ENCODE measurements at regions not wholly inside any gene's neighbourhood (a gene's known extent, or its start where the extent isn't known, plus 50 kb on each side); places are given as distances from the start of the nearest gene placed in this dataset.

DNA sequence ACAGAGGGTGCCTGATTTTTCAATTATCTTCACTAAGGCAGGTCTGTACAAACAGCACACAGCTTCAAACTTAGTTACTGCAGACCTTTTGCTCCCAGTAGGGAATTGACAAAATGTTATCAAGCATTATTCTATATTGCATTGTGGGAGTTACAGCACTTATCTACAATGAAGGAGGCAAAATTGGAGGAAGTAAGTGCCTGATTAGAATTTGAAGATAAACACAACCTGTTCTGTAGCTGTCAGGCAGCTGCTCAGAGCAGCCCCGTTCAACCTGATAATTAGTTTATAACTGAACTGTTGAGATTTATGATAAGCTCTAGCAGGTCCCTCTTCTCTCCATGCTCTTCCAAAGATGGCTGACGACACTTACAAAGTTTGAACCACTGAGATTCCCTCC is 364.4 kb upstream of the CYRIA start:
- H3K4me1 ChIP-seq (ENCODE audit: low read length), result no peaks in the 10 kb centered on the region
- no peak for DNase-seq
- H3K4me2 ChIP-seq (ENCODE audit: low read depth, low read length, poor library complexity, severe bottlenecking), result no peak overlapping the region
- H3K36me3 ChIP-seq (ENCODE audit: insufficient read depth, low read length), result no peaks in the 10 kb centered on the region
- H3K4me3 ChIP-seq (ENCODE audit: low read length), result no peak overlapping the region
- no peaks in the 10 kb centered on the region for H3K79me2 ChIP-seq (ENCODE audit: low read length)
- no peaks in the 10 kb centered on the region for H3K9me2 ChIP-seq (replicated peaks; ENCODE audit: insufficient read depth, low read length)
- H3K9me3 ChIP-seq (ENCODE audit: low read length), result no peaks in the 10 kb centered on the region
- H3K27me3 ChIP-seq (ENCODE audit: low read length), result no peaks in the 10 kb centered on the region
- no peak overlapping the region for H3K27ac ChIP-seq (ENCODE audit: low read length)
- no peak overlapping the region for H2AFZ ChIP-seq (ENCODE audit: low read length)
- H4K20me1 ChIP-seq (ENCODE audit: insufficient read depth, low read depth, low read length), result no peaks in the 10 kb centered on the region
- H3K9ac ChIP-seq (ENCODE audit: low read length), result no peak overlapping the region

DNA sequence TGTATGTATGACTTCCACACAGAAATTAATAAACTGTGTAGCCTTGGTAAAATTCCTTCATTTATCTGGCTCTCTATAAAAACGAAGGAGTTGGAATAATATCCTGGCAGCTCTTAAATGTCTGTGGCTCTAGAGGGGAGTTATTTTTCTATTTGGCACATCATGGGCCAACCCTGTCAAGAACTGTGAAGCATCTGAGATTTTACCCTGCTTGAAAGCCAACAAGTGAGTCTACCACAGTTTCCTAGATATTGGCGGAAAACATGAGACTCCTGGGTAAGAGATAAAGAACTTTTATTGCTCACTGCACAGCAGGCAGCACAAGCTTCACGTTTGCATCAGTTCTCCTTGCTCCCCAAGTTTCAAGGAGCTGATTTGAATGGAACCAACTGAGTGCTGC is 346.7 kb upstream of the CYRIA start:
- Histone ChIP-seq H3K27me3 (ENCODE audit: low read length) (no peaks in the 10 kb centered on the region), H3K4me3 (ENCODE audit: low read length) (no peak overlapping the region), H3K79me2 (ENCODE audit: low read length) (no peaks in the 10 kb centered on the region)

GRCh38 chr2:17010104-17010503 is 344.5 kb upstream of the CYRIA start:
- no peaks in the 10 kb centered on the region for H4K20me1 ChIP-seq (ENCODE audit: insufficient read depth, low read depth, low read length)
- no peaks in the 10 kb centered on the region for H3K27me3 ChIP-seq (ENCODE audit: low read length)
- H3K9me3 ChIP-seq (ENCODE audit: low read length), result no peaks in the 10 kb centered on the region
- H3K79me2 ChIP-seq (ENCODE audit: low read length), result no peaks in the 10 kb centered on the region
- H3K9ac ChIP-seq (ENCODE audit: low read length), result no peak overlapping the region
- H2AFZ ChIP-seq (ENCODE audit: low read length), result no peak overlapping the region
- no peaks in the 10 kb centered on the region for H3K4me1 ChIP-seq (ENCODE audit: low read length)
- no peak overlapping the region for H3K4me3 ChIP-seq (ENCODE audit: low read length)
- no peaks in the 10 kb centered on the region for H3K36me3 ChIP-seq (ENCODE audit: insufficient read depth, low read length)
- DNase-seq, result no peak
- no peaks in the 10 kb centered on the region for H3K9me2 ChIP-seq (replicated peaks; ENCODE audit: insufficient read depth, low read length)
- no peak overlapping the region for H3K4me2 ChIP-seq (ENCODE audit: low read depth, low read length, poor library complexity, severe bottlenecking)
- H3K27ac ChIP-seq (ENCODE audit: low read length), result no peak overlapping the region

More for the DNA sequence above, 346.7 kb upstream of the CYRIA start:
- no peaks in the 10 kb centered on the region for H3K9me3 ChIP-seq (ENCODE audit: low read length)
- H2AFZ ChIP-seq (ENCODE audit: low read length), result no peak overlapping the region
- no peaks in the 10 kb centered on the region for H4K20me1 ChIP-seq (ENCODE audit: insufficient read depth, low read depth, low read length)
- H3K4me1 ChIP-seq (ENCODE audit: low read length), result no peaks in the 10 kb centered on the region
- no peaks in the 10 kb centered on the region for H3K9me2 ChIP-seq (replicated peaks; ENCODE audit: insufficient read depth, low read length)
- H3K9ac ChIP-seq (ENCODE audit: low read length), result no peak overlapping the region
- no peak overlapping the region for H3K4me2 ChIP-seq (ENCODE audit: low read depth, low read length, poor library complexity, severe bottlenecking)
- no peaks in the 10 kb centered on the region for H3K36me3 ChIP-seq (ENCODE audit: insufficient read depth, low read length)
- H3K27ac ChIP-seq (ENCODE audit: low read length), result no peak overlapping the region
- DNase-seq, result no peak

DNA sequence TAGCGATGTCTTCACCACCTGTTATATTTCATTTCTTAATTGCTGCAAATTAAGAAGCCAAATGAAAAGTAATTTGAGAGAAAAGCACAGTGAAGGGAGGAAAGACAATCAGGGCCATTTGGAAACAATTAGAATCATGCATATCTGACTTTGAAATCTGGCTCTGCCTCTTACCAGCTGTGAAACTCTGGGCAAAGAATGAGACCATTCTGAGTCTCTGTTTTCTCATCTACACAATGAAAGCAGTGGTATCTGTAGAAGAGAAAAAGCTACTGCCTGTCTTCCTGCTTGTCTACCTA is 334.5 kb upstream of the CYRIA start:
- H3K27me3 ChIP-seq (ENCODE audit: low read length), result no peaks in the 10 kb centered on the region
- H3K9me3 ChIP-seq (ENCODE audit: low read length), result no peaks in the 10 kb centered on the region

GRCh38 chr2:16999347-17000183 is 333.9 kb upstream of the CYRIA start:
- no peaks in the 10 kb centered on the region for H4K20me1 ChIP-seq (ENCODE audit: insufficient read depth, low read depth, low read length)
- no peaks in the 10 kb centered on the region for H3K79me2 ChIP-seq (ENCODE audit: low read length)
- no peak overlapping the region for H2AFZ ChIP-seq (ENCODE audit: low read length)
- no peaks in the 10 kb centered on the region for H3K9me3 ChIP-seq (ENCODE audit: low read length)
- H3K27ac ChIP-seq (ENCODE audit: low read length), result no peak overlapping the region
- no peak overlapping the region for H3K4me2 ChIP-seq (ENCODE audit: low read depth, low read length, poor library complexity, severe bottlenecking)
- no peaks in the 10 kb centered on the region for H3K4me1 ChIP-seq (ENCODE audit: low read length)
- no peak for DNase-seq
- no peaks in the 10 kb centered on the region for H3K27me3 ChIP-seq (ENCODE audit: low read length)
- no peaks in the 10 kb centered on the region for H3K9me2 ChIP-seq (replicated peaks; ENCODE audit: insufficient read depth, low read length)
- H3K9ac ChIP-seq (ENCODE audit: low read length), result no peak overlapping the region
- no peaks in the 10 kb centered on the region for H3K36me3 ChIP-seq (ENCODE audit: insufficient read depth, low read length)
- no peak overlapping the region for H3K4me3 ChIP-seq (ENCODE audit: low read length)

More for the DNA sequence above, 334.5 kb upstream of the CYRIA start:
- no peak overlapping the region for H3K27ac ChIP-seq (ENCODE audit: low read length)
- DNase-seq, result no peak
- no peak overlapping the region for H3K4me3 ChIP-seq (ENCODE audit: low read length)
- H4K20me1 ChIP-seq (ENCODE audit: insufficient read depth, low read depth, low read length), result no peaks in the 10 kb centered on the region
- H3K4me1 ChIP-seq (ENCODE audit: low read length), result no peaks in the 10 kb centered on the region
- H2AFZ ChIP-seq (ENCODE audit: low read length), result no peak overlapping the region
- no peaks in the 10 kb centered on the region for H3K36me3 ChIP-seq (ENCODE audit: insufficient read depth, low read length)
- H3K9ac ChIP-seq (ENCODE audit: low read length), result no peak overlapping the region
- no peaks in the 10 kb centered on the region for H3K9me2 ChIP-seq (replicated peaks; ENCODE audit: insufficient read depth, low read length)
- no peaks in the 10 kb centered on the region for H3K79me2 ChIP-seq (ENCODE audit: low read length)
- no peak overlapping the region for H3K4me2 ChIP-seq (ENCODE audit: low read depth, low read length, poor library complexity, severe bottlenecking)

DNA sequence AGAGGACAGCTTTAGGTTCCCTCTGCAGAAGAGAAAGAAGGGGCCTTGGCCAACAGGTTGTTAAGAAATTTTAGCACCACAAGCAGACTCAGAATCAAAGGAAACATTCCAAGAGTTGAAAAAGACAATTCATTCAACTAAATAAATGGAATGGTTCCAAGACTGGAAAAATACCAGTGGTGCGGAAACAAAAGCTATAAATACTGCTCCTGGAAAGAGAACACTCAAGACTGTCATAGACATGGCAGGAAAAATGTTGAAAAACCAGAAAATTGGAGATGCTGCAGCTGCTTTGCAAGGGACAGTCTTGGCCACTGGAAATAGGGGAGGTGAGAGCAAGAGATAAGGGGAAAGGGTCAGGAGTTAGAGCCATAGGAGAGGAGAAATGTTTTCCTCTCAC is 312.7 kb upstream of the CYRIA start:
- Histone ChIP-seq H3K4me1 (ENCODE audit: low read length) (no peaks in the 10 kb centered on the region), H3K27ac (ENCODE audit: low read length) (no peak overlapping the region), H3K36me3 (ENCODE audit: insufficient read depth, low read length) (no peaks in the 10 kb centered on the region), H4K20me1 (ENCODE audit: insufficient read depth, low read depth, low read length) (no peaks in the 10 kb centered on the region), H3K9ac (ENCODE audit: low read length) (no peak overlapping the region), H3K9me3 (ENCODE audit: low read length) (no peaks in the 10 kb centered on the region), H3K4me2 (ENCODE audit: low read depth, low read length, poor library complexity, severe bottlenecking) (no peak overlapping the region), H3K27me3 (ENCODE audit: low read length) (no peaks in the 10 kb centered on the region), H3K4me3 (ENCODE audit: low read length) (no peak overlapping the region), H3K9me2 (replicated peaks; ENCODE audit: insufficient read depth, low read length) (peaks cover 5% of the 10 kb centered on the region; the same call in 1 of the 2 replicates), H3K79me2 (ENCODE audit: low read length) (no peaks in the 10 kb centered on the region), H2AFZ (ENCODE audit: low read length) (no peak overlapping the region)
- DNase-seq, result no peak

GRCh38 chr2:16974688-16975087 is 309.1 kb upstream of the CYRIA start:
- H2AFZ ChIP-seq (ENCODE audit: low read length), result no peak overlapping the region
- no peak for DNase-seq
- no peak overlapping the region for H3K4me2 ChIP-seq (ENCODE audit: low read depth, low read length, poor library complexity, severe bottlenecking)
- no peaks in the 10 kb centered on the region for H3K36me3 ChIP-seq (ENCODE audit: insufficient read depth, low read length)
- H3K9ac ChIP-seq (ENCODE audit: low read length), result no peak overlapping the region
- H3K4me3 ChIP-seq (ENCODE audit: low read length), result no peak overlapping the region
- H3K9me2 ChIP-seq (replicated peaks; ENCODE audit: insufficient read depth, low read length), result no peaks in the 10 kb centered on the region
- no peaks in the 10 kb centered on the region for H3K79me2 ChIP-seq (ENCODE audit: low read length)
- no peaks in the 10 kb centered on the region for H4K20me1 ChIP-seq (ENCODE audit: insufficient read depth, low read depth, low read length)
- no peaks in the 10 kb centered on the region for H3K27me3 ChIP-seq (ENCODE audit: low read length)
- H3K4me1 ChIP-seq (ENCODE audit: low read length), result no peaks in the 10 kb centered on the region
- H3K27ac ChIP-seq (ENCODE audit: low read length), result no peak overlapping the region
- no peaks in the 10 kb centered on the region for H3K9me3 ChIP-seq (ENCODE audit: low read length)

DNA sequence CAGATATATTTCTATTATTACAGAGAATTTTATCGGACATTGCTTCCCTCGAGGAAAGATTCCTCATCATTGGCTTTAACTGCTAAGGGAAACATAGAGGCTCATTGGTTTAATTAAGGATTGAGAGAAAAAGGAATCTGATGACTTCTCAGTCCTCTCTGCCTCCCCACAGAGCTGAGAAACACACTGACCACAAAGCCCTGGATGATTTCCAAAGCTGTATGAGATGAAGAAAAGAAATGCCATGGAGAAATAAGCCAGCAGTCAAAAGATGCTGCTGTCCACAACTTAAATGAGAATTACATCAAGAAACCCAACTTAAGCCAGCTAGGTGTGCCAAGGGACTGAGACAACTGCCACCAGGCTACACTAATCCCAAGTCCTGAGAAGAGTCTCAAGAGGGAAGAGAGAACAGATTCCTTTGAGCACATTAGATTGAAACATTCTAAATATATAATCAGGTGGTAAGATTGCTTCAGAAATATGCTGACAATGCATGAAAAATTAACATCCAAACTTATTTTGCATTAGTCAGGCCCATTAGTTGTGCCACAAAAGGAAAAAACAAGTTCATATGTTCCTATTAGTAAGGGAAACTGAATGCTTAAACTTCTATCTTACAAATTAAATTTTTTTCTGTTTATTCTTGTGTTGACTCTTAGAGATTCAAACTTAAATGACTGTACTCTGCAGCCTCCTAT is 308.1 kb upstream of the CYRIA start:
- H3K27ac ChIP-seq (ENCODE audit: low read length), result no peak overlapping the region
- H2AFZ ChIP-seq (ENCODE audit: low read length), result no peak overlapping the region
- no peaks in the 10 kb centered on the region for H3K9me2 ChIP-seq (replicated peaks; ENCODE audit: insufficient read depth, low read length)
- H3K4me3 ChIP-seq (ENCODE audit: low read length), result no peak overlapping the region
- DNase-seq, result no peak
- no peaks in the 10 kb centered on the region for H3K9me3 ChIP-seq (ENCODE audit: low read length)
- H3K4me1 ChIP-seq (ENCODE audit: low read length), result no peaks in the 10 kb centered on the region
- H3K9ac ChIP-seq (ENCODE audit: low read length), result no peak overlapping the region
- no peaks in the 10 kb centered on the region for H4K20me1 ChIP-seq (ENCODE audit: insufficient read depth, low read depth, low read length)
- H3K27me3 ChIP-seq (ENCODE audit: low read length), result no peaks in the 10 kb centered on the region
- H3K36me3 ChIP-seq (ENCODE audit: insufficient read depth, low read length), result no peaks in the 10 kb centered on the region
- no peak overlapping the region for H3K4me2 ChIP-seq (ENCODE audit: low read depth, low read length, poor library complexity, severe bottlenecking)
- no peaks in the 10 kb centered on the region for H3K79me2 ChIP-seq (ENCODE audit: low read length)
